ENCODE measurements at regions not wholly inside any gene's neighbourhood (a gene's known extent, or its start where the extent isn't known, plus 50 kb on each side); places are given as distances from the start of the nearest gene placed in this dataset.

- TF ChIP-seq CTCF (IDR thresholded peaks at IDR 0.05; ENCODE audit: borderline replicate concordance, extremely low read depth, low read length, poor library complexity, severe bottlenecking) (no peak), EZH2 (IDR thresholded peaks at IDR 0.05; ENCODE audit: borderline replicate concordance, low read depth, low read length, severe bottlenecking) (no peak)
These were observed 72.2 kb upstream of the PDK4 start for GRCh38 chr7:95668504-95669018.
